ENCODE measurements at regions not wholly inside any gene's neighbourhood (a gene's known extent, or its start where the extent isn't known, plus 50 kb on each side); places are given as distances from the start of the nearest gene placed in this dataset.
"Not testable (repeated sequence)": the region's sequence is repeated elsewhere in the genome, so short reads cannot be mapped to it uniquely, and the experiment has no call there.

DNA sequence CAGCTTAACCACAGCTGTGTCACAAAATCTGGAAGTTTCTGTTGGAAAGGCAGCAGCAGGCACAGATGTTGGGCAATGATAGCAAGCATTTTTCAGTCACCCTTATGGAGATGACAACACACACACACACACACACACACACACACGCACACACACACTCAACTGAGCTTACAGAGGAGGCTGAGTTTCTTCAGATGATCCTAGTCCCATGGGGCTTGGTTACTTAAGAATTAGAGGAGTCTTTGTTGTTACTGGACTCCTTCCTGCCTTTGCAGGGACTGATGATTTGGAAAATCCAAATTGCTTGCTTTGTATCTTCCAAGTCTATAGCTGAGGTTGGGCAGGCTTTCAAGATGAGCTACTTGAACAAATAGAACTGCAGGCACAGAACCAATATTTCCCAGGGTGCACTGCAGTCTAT is 740.1 kb upstream of the PITX2 start:
- H3K27ac ChIP-seq: no peak overlapping the region
- H3K4me1 ChIP-seq (replicated peaks): no peaks in the 10 kb centered on the region
- intact Hi-C loops (cut with DNase I): no loop called here
- H3K4me3 ChIP-seq: no peak overlapping the region
- TF ChIP-seq, protein P1, sequence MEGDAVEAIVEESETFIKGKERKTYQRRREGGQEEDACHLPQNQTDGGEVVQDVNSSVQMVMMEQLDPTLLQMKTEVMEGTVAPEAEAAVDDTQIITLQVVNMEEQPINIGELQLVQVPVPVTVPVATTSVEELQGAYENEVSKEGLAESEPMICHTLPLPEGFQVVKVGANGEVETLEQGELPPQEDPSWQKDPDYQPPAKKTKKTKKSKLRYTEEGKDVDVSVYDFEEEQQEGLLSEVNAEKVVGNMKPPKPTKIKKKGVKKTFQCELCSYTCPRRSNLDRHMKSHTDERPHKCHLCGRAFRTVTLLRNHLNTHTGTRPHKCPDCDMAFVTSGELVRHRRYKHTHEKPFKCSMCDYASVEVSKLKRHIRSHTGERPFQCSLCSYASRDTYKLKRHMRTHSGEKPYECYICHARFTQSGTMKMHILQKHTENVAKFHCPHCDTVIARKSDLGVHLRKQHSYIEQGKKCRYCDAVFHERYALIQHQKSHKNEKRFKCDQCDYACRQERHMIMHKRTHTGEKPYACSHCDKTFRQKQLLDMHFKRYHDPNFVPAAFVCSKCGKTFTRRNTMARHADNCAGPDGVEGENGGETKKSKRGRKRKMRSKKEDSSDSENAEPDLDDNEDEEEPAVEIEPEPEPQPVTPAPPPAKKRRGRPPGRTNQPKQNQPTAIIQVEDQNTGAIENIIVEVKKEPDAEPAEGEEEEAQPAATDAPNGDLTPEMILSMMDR (IDR thresholded peaks at IDR 0.05): no peak
- TF ChIP-seq POLR2AphosphoS5 (IDR thresholded peaks at IDR 0.05): no peak
- TF ChIP-seq POLR2A (IDR thresholded peaks at IDR 0.05): no peak
- H3K36me3 ChIP-seq: no peaks in the 10 kb centered on the region
- DNase-seq (ENCODE audit: low spot score): no peak
- H3K27me3 ChIP-seq (replicated peaks; ENCODE audit: insufficient read depth): no peaks in the 10 kb centered on the region
- 60% methylated on average over 1 of the region's 1 CpG for WGBS
- no peaks in the 10 kb centered on the region for H3K9me3 ChIP-seq

- H3K27me3 ChIP-seq (replicated peaks; ENCODE audit: insufficient read depth); H3K9me3 ChIP-seq; intact Hi-C loops (cut with DNase I); H3K27ac ChIP-seq; DNase-seq (ENCODE audit: low spot score); H3K4me3 ChIP-seq; H3K36me3 ChIP-seq; H3K4me1 ChIP-seq (replicated peaks): not testable (repeated sequence)
- 91% methylated on average over 14 of the region's 14 CpGs for WGBS
Observed at GRCh38 chr4:111377880-111378279, 755.0 kb upstream of the PITX2 start.

GRCh38 chr4:111388561-111388960 is 756.7 kb upstream of the FAM241A start:
- 87% methylated on average over 1 of the region's 1 CpG for WGBS
- H3K36me3 ChIP-seq: no peaks in the 10 kb centered on the region
- no peak for TF ChIP-seq POLR2A (IDR thresholded peaks at IDR 0.05)
- TF ChIP-seq POLR2AphosphoS5 (IDR thresholded peaks at IDR 0.05): no peak
- TF ChIP-seq, protein P1 (IDR thresholded peaks at IDR 0.05): no peak
- intact Hi-C loops (cut with DNase I): no loop called here
- no peak overlapping the region for H3K27ac ChIP-seq
- H3K27me3 ChIP-seq (replicated peaks; ENCODE audit: insufficient read depth): no peaks in the 10 kb centered on the region
- no peaks in the 10 kb centered on the region for H3K9me3 ChIP-seq
- H3K4me1 ChIP-seq (replicated peaks): no peaks in the 10 kb centered on the region
- no peak overlapping the region for H3K4me3 ChIP-seq
- DNase-seq (ENCODE audit: low spot score): no peak

DNA sequence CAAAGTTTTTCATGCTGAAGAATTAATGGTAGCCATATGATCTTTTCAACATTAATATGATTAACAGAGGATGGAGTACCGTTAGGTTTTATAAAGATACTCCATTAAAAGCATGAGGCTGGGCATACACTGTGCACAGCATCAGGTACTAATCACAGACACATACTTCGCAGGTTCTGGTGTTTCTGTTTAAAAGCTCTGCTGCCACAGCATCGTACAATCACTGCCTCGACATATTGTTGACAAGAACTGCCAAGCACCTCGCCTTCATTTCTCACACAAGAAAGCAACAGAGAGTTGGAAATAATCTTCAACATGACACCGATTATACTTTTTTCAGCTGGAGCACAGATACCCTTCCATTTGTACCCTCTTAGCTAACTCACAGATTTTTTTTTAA is 753.4 kb upstream of the FAM241A start:
- H3K27me3 ChIP-seq (replicated peaks; ENCODE audit: insufficient read depth): no peaks in the 10 kb centered on the region
- intact Hi-C loops (cut with DNase I): no loop called here
- H3K4me3 ChIP-seq: no peak overlapping the region
- no peaks in the 10 kb centered on the region for H3K4me1 ChIP-seq (replicated peaks)
- no peak overlapping the region for H3K27ac ChIP-seq
- no peaks in the 10 kb centered on the region for H3K9me3 ChIP-seq
- WGBS: 62% methylated on average over 6 of the region's 6 CpGs
- DNase-seq (ENCODE audit: low spot score): no peak
- TF ChIP-seq, protein P1 (IDR thresholded peaks at IDR 0.05): no peak
- TF ChIP-seq POLR2AphosphoS5 (IDR thresholded peaks at IDR 0.05): no peak
- no peak for TF ChIP-seq POLR2A (IDR thresholded peaks at IDR 0.05)
- no peaks in the 10 kb centered on the region for H3K36me3 ChIP-seq

DNA sequence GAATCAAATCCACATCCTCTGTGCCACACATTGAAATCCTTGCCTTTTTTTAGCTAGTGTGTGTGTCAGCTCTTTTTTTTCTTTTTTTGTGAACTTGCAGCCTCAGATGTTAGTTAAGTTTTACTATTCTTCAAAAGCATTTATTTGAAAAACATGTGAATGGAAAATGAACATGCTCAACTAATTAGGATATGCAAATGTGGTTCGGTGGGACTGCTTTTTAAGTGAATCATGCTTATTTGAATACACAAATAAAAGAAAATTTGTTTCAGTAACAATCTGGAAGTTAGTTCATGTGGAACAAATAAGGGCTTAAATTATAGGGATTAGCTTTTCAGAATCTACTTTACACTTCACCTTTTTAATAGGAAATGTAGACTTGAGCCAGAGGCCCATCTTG is 751.5 kb upstream of the FAM241A start:
- Histone ChIP-seq H3K9me3 (no peaks in the 10 kb centered on the region), H3K27me3 (replicated peaks; ENCODE audit: insufficient read depth) (no peaks in the 10 kb centered on the region), H3K27ac (no peak overlapping the region), H3K4me3 (no peak overlapping the region), H3K4me1 (replicated peaks) (no peaks in the 10 kb centered on the region), H3K36me3 (no peaks in the 10 kb centered on the region)
- no peak for DNase-seq (ENCODE audit: low spot score)
- intact Hi-C loops (cut with DNase I): no loop called here
- WGBS: 44% methylated on average over 1 of the region's 1 CpG
- TF ChIP-seq POLR2A (IDR thresholded peaks at IDR 0.05) (no peak), POLR2AphosphoS5 (IDR thresholded peaks at IDR 0.05) (no peak)
- TF ChIP-seq, protein P1 (IDR thresholded peaks at IDR 0.05): no peak
